ENCODE measurements at regions not wholly inside any gene's neighbourhood (a gene's known extent, or its start where the extent isn't known, plus 50 kb on each side); places are given as distances from the start of the nearest gene placed in this dataset.

- 55% methylated on average over 1 of the region's 1 CpG for WGBS
- H3K27ac ChIP-seq, result no peak overlapping the region
- DNase-seq (ENCODE audit: low spot score), result no peak
- H3K27me3 ChIP-seq (replicated peaks; ENCODE audit: insufficient read depth), result no peaks in the 10 kb centered on the region
- TF ChIP-seq POLR2AphosphoS5 (IDR thresholded peaks at IDR 0.05), result no peak
- H3K9me3 ChIP-seq, result no peaks in the 10 kb centered on the region
- intact Hi-C loops (cut with DNase I), result no loop called here
- no peaks in the 10 kb centered on the region for H3K4me1 ChIP-seq (replicated peaks)
- H3K36me3 ChIP-seq, result no peaks in the 10 kb centered on the region
- H3K4me3 ChIP-seq, result no peak overlapping the region
Measured at GRCh38 chr4:153909672-153910071, 120.8 kb upstream of the SFRP2 start.

GRCh38 chr4:153906231-153906630 lies 117.3 kb upstream of the SFRP2 start:
- Histone ChIP-seq H3K27ac (no peak overlapping the region), H3K4me3 (no peak overlapping the region), H3K36me3 (no peaks in the 10 kb centered on the region), H3K27me3 (replicated peaks; ENCODE audit: insufficient read depth) (no peaks in the 10 kb centered on the region), H3K4me1 (replicated peaks) (no peaks in the 10 kb centered on the region), H3K9me3 (no peaks in the 10 kb centered on the region)
- TF ChIP-seq POLR2A (IDR thresholded peaks at IDR 0.05) (no peak), POLR2AphosphoS5 (IDR thresholded peaks at IDR 0.05) (no peak)
- intact Hi-C loops (cut with DNase I), result no loop called here
- DNase-seq (ENCODE audit: low spot score), result no peak

GRCh38 chr4:153905231-153905630 lies 116.3 kb upstream of the SFRP2 start:
- TF ChIP-seq CTCF (IDR thresholded peaks at IDR 0.05), result no peak
- TF ChIP-seq POLR2A (IDR thresholded peaks at IDR 0.05), result no peak
- no peak for TF ChIP-seq POLR2AphosphoS5 (IDR thresholded peaks at IDR 0.05)
- Histone ChIP-seq H3K9me3 (no peaks in the 10 kb centered on the region), H3K27me3 (replicated peaks; ENCODE audit: insufficient read depth) (no peaks in the 10 kb centered on the region), H3K36me3 (no peaks in the 10 kb centered on the region), H3K27ac (no peak overlapping the region), H3K4me3 (no peak overlapping the region), H3K4me1 (replicated peaks) (no peaks in the 10 kb centered on the region)
- intact Hi-C loops (cut with DNase I), result no loop called here
- 65% methylated on average over 7 of the region's 7 CpGs for WGBS
- no peak for DNase-seq (ENCODE audit: low spot score)

- 77% methylated on average over 5 of the region's 5 CpGs for WGBS
- no peaks in the 10 kb centered on the region for H3K9me3 ChIP-seq
- no peaks in the 10 kb centered on the region for H3K36me3 ChIP-seq
- H3K27ac ChIP-seq, result no peak overlapping the region
- no peak for DNase-seq (ENCODE audit: low spot score)
- no peaks in the 10 kb centered on the region for H3K4me1 ChIP-seq (replicated peaks)
- TF ChIP-seq POLR2A (IDR thresholded peaks at IDR 0.05), result no peak
- TF ChIP-seq CTCF (IDR thresholded peaks at IDR 0.05), result no peak
- no peak for TF ChIP-seq POLR2AphosphoS5 (IDR thresholded peaks at IDR 0.05)
- H3K4me3 ChIP-seq, result no peak overlapping the region
- no peaks in the 10 kb centered on the region for H3K27me3 ChIP-seq (replicated peaks; ENCODE audit: insufficient read depth)
- intact Hi-C loops (cut with DNase I), result no loop called here
Measured at GRCh38 chr4:153904011-153904410, 115.1 kb upstream of the SFRP2 start.

GRCh38 chr4:153901220-153901619 lies 112.3 kb upstream of the SFRP2 start:
- no peaks in the 10 kb centered on the region for H3K27me3 ChIP-seq (replicated peaks; ENCODE audit: insufficient read depth)
- H3K27ac ChIP-seq, result no peak overlapping the region
- 83% methylated on average over 2 of the region's 2 CpGs for WGBS
- H3K4me1 ChIP-seq (replicated peaks), result no peaks in the 10 kb centered on the region
- no peak for DNase-seq (ENCODE audit: low spot score)
- TF ChIP-seq POLR2AphosphoS5 (IDR thresholded peaks at IDR 0.05) (no peak), CTCF (IDR thresholded peaks at IDR 0.05) (no peak), POLR2A (IDR thresholded peaks at IDR 0.05) (no peak)
- H3K9me3 ChIP-seq, result no peaks in the 10 kb centered on the region
- intact Hi-C loops (cut with DNase I), result no loop called here
- no peaks in the 10 kb centered on the region for H3K36me3 ChIP-seq
- no peak overlapping the region for H3K4me3 ChIP-seq

GRCh38 chr4:153900426-153900825 lies 111.5 kb upstream of the SFRP2 start:
- Histone ChIP-seq H3K27ac (no peak overlapping the region), H3K36me3 (no peaks in the 10 kb centered on the region), H3K4me3 (no peak overlapping the region), H3K27me3 (replicated peaks; ENCODE audit: insufficient read depth) (no peaks in the 10 kb centered on the region), H3K4me1 (replicated peaks) (no peaks in the 10 kb centered on the region), H3K9me3 (no peaks in the 10 kb centered on the region)
- TF ChIP-seq CTCF (IDR thresholded peaks at IDR 0.05) (no peak), POLR2AphosphoS5 (IDR thresholded peaks at IDR 0.05) (no peak), POLR2A (IDR thresholded peaks at IDR 0.05) (no peak)
- 65% methylated on average over 6 of the region's 6 CpGs for WGBS
- intact Hi-C loops (cut with DNase I), result no loop called here
- DNase-seq (ENCODE audit: low spot score), result no peak
